ENCODE measurements at regions not wholly inside any gene's neighbourhood (a gene's known extent, or its start where the extent isn't known, plus 50 kb on each side); places are given as distances from the start of the nearest gene placed in this dataset.
A peak's percentile ranks its signal among the peaks of the same experiment; 100 is the strongest.
"Not testable (repeated sequence)": the region's sequence is repeated elsewhere in the genome, so short reads cannot be mapped to it uniquely, and the experiment has no call there.

- no peak for DNase-seq
Observed at GRCh38 chr10:78212060-78212785, 178.6 kb downstream of the RPS24 start.

- no peak for DNase-seq
Observed at GRCh38 chr10:78212786-78213175, 179.1 kb downstream of the RPS24 start.

- no peak for DNase-seq
Observed at GRCh38 chr10:78214955-78215354, 181.3 kb downstream of the RPS24 start.

GRCh38 chr10:78215645-78216044 is 182.0 kb downstream of the RPS24 start:
- DNase-seq = peak; percentile 87

- no peak for DNase-seq
Observed at GRCh38 chr10:78217336-78217735, 183.7 kb downstream of the RPS24 start.

GRCh38 chr10:78218798-78219490 is 185.3 kb downstream of the RPS24 start:
- no peak for DNase-seq

- not testable (repeated sequence) for DNase-seq
Observed at GRCh38 chr10:78219568-78219967, 185.9 kb downstream of the RPS24 start.

GRCh38 chr10:78220781-78221180 is 187.1 kb downstream of the RPS24 start:
- DNase-seq = no peak

- DNase-seq = no peak
Observed at GRCh38 chr10:78222096-78222790, 188.6 kb downstream of the RPS24 start.

- no peak for DNase-seq
Observed at GRCh38 chr10:78223088-78223487, 189.4 kb downstream of the RPS24 start.

- peak; percentile 23 for DNase-seq
Observed at GRCh38 chr10:78224602-78225001, 190.9 kb downstream of the RPS24 start.

- DNase-seq = peak; percentile 30
Observed at GRCh38 chr10:78225594-78225993, 191.9 kb downstream of the RPS24 start.

GRCh38 chr10:78229489-78229888 is 195.8 kb downstream of the RPS24 start:
- DNase-seq = no peak

GRCh38 chr10:78229950-78230675 is 196.4 kb downstream of the RPS24 start:
- no peak for DNase-seq

- DNase-seq = no peak
Observed at GRCh38 chr10:78231327-78231726, 197.7 kb downstream of the RPS24 start.

GRCh38 chr10:78231939-78232338 is 198.3 kb downstream of the RPS24 start:
- no peak for DNase-seq

- DNase-seq = no peak
Observed at GRCh38 chr10:78236416-78237015, 202.9 kb downstream of the RPS24 start.

- not testable (repeated sequence) for DNase-seq
Observed at GRCh38 chr10:78237951-78238350, 204.3 kb downstream of the RPS24 start.

GRCh38 chr10:78247266-78247665 is 213.6 kb downstream of the RPS24 start:
- DNase-seq = no peak

- DNase-seq = no peak
Observed at GRCh38 chr10:78247821-78248220, 214.2 kb downstream of the RPS24 start.

- peak; percentile 62 for DNase-seq
Observed at GRCh38 chr10:78248651-78249464, 215.2 kb downstream of the RPS24 start.

- DNase-seq = no peak
Observed at GRCh38 chr10:78249690-78250089, 216.0 kb downstream of the RPS24 start.
